Right lobe of liver (tissue), 4 donors: ENCODE measurements at regions not wholly inside any gene's neighbourhood (a gene's known extent, or its start where the extent isn't known, plus 50 kb on each side); places are given as distances from the start of the nearest gene placed in this dataset.

ENCODE experiments used
- POLR2A ChIP-seq: fragments of 450-650 bp; IDR thresholded peaks from one replicate; pipeline ENCODE4 v1.6.1; 2017; ENCODE audit warnings: antibody characterized with exemption, mild to moderate bottlenecking
- TF ChIP-seq, protein P1 (sequence below), 4 donors: fragments of 200-600 bp in 3 of 4; fragments of 450-650 bp in 1 of 4; IDR thresholded peaks; one replicate each; pipeline versions ENCODE4 v1.5.1 to v1.8.0; 2016 to 2022; ENCODE audit warnings: antibody characterized with exemption in 4 of 4, mild to moderate bottlenecking in 2 of 4
- donor health status: DM: no; HTN: no; CAD: no.
- donor health status: DM: no; HTN: no; CAD: no.
- donor health status: DM: no; HTN: yes; CAD: no.

DNA sequence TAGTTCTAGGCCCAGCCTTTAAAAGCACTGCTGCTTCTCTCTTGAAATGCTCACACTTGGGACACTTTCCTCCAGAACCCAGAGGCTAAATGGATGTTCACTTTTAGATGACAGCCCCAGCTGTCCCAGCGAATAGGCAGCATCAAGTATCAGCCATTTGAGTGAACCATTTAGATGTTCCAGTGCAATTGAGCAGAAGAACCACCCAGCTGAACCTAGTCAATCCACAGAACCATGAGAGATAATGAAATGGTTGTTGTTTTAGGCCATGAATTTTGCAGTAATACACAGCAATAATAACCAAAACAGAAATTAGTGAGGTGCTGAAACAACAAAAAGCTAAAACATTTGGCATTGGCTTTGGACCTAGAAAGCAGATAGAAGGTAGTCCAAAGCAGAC, 273.9 kb downstream of the ETV1 start:
- TF ChIP-seq, protein P1, sequence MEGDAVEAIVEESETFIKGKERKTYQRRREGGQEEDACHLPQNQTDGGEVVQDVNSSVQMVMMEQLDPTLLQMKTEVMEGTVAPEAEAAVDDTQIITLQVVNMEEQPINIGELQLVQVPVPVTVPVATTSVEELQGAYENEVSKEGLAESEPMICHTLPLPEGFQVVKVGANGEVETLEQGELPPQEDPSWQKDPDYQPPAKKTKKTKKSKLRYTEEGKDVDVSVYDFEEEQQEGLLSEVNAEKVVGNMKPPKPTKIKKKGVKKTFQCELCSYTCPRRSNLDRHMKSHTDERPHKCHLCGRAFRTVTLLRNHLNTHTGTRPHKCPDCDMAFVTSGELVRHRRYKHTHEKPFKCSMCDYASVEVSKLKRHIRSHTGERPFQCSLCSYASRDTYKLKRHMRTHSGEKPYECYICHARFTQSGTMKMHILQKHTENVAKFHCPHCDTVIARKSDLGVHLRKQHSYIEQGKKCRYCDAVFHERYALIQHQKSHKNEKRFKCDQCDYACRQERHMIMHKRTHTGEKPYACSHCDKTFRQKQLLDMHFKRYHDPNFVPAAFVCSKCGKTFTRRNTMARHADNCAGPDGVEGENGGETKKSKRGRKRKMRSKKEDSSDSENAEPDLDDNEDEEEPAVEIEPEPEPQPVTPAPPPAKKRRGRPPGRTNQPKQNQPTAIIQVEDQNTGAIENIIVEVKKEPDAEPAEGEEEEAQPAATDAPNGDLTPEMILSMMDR (IDR thresholded peaks at IDR 0.05) = no peak
- TF ChIP-seq POLR2A = no peak
